A549 (cell line): ENCODE measurements at regions not wholly inside any gene's neighbourhood (a gene's known extent, or its start where the extent isn't known, plus 50 kb on each side); places are given as distances from the start of the nearest gene placed in this dataset.

Source experiments
- ATAC-seq, 2 experiments: fragments of 200-7000 bp in 1 of 2; fragments of >200 bp in 1 of 2; cut with Nextera tagmentation in 1 of 2; cut with Tn5 transposase in 1 of 2; 3 replicates each; pipeline versions ENCODE4 v1.8.0 to v1.9.1; 2018 to 2020; ENCODE audit warnings: mild to moderate bottlenecking in 1 of 2, moderate library complexity in 1 of 2
- CTCF ChIA-PET: fragments of 300-600 bp; sonication (Branson Sonifier 250); formaldehyde crosslinking; extraction: SDS; loops from one replicate; lab custom pipeline; 2021; ENCODE audit warnings: antibody characterized with exemption, inconsistent platforms; lab: Yijun Ruan, JAX
- POLR2A ChIA-PET: fragments of 350-600 bp; formaldehyde crosslinking; extraction: SDS; loops from one replicate; lab custom pipeline; 2021; ENCODE audit warnings: antibody characterized with exemption, inconsistent platforms; lab: Yijun Ruan, JAX
- DNase-seq, 2 experiments: peaks; one replicate each; pipeline versions ENCODE4 v3.0.0 to v3.0.0-alpha.2; 2011 to 2016; ENCODE audit warnings: low read depth in 1 of 2, low spot score in 1 of 2
- FAIRE-seq: peaks from 2 replicates; lab custom pipeline; 2011; peaks lifted over from hg19 to GRCh38; lab: Jason Lieb, UNC
- H3K27ac ChIP-seq, 2 experiments: fragments of >200 bp; sonication (Bioruptor Twin); formaldehyde crosslinking; 3 replicates each; pipeline ENCODE4 v1.5.1; 2016 to 2017
- H3K4me1 ChIP-seq: fragments of >200 bp; sonication (Bioruptor Twin); formaldehyde crosslinking; 3 replicates; pipeline ENCODE4 v1.6.1; 2016
- H3K4me2 ChIP-seq: fragments of >200 bp; sonication (Bioruptor Twin); formaldehyde crosslinking; 3 replicates; pipeline ENCODE4 v1.6.1; 2016
- H3K4me3 ChIP-seq: fragments of >200 bp; sonication (Bioruptor Twin); formaldehyde crosslinking; 3 replicates; pipeline ENCODE4 v1.5.1; 2016
- H3K9me3 ChIP-seq: fragments of >200 bp; sonication (Bioruptor Twin); formaldehyde crosslinking; 3 replicates; pipeline ENCODE4 v1.6.1; 2016
- CBX2 ChIP-seq: fragments of 200-600 bp; sonication (generic); IDR thresholded peaks from 2 replicates; pipeline ENCODE4 v1.6.1; 2016; ENCODE audit warnings: low read depth, mild to moderate bottlenecking, borderline replicate concordance
- CHD4 ChIP-seq: fragments of 200-600 bp; sonication (generic); IDR thresholded peaks from 2 replicates; pipeline ENCODE4 v1.6.1; 2016; ENCODE audit warnings: antibody characterized with exemption, mild to moderate bottlenecking, borderline replicate concordance
- EHF ChIP-seq: fragments of 250-450 bp; sonication (Bioruptor Pico); IDR thresholded peaks from 2 replicates; pipeline ENCODE4 v1.5.0; 2020; ENCODE audit warnings: mild to moderate bottlenecking
- EP300 ChIP-seq, 2 experiments: fragments of >200 bp; sonication (Bioruptor Twin); formaldehyde crosslinking; IDR thresholded peaks; 2 replicates in 1 of 2; 3 replicates in 1 of 2; pipeline ENCODE4 v1.6.1; 2016 to 2017
- FOSB ChIP-seq: fragments of 250-450 bp; sonication (Bioruptor Pico); IDR thresholded peaks from 2 replicates; pipeline ENCODE4 v1.5.0; 2020; ENCODE audit warnings: mild to moderate bottlenecking, moderate library complexity
- FOXS1 ChIP-seq: fragments of 250-450 bp; sonication (Bioruptor Pico); IDR thresholded peaks from 2 replicates; pipeline ENCODE4 v1.5.0; 2020; ENCODE audit warnings: mild to moderate bottlenecking, moderate library complexity
- GATA3 ChIP-seq: IDR thresholded peaks from 2 replicates; pipeline ENCODE4 v1.6.1; 2012; ENCODE audit warnings: borderline replicate concordance
- HDAC2 ChIP-seq: fragments of 200-600 bp; sonication (generic); IDR thresholded peaks from 2 replicates; pipeline ENCODE4 v1.6.1; 2016
- HMGXB4 ChIP-seq: fragments of 250-450 bp; sonication (Bioruptor Pico); IDR thresholded peaks from 2 replicates; pipeline ENCODE4 v1.5.0; 2021; ENCODE audit warnings: mild to moderate bottlenecking, moderate library complexity, borderline replicate concordance
- HOXA7 ChIP-seq: fragments of 250-450 bp; sonication (Bioruptor Pico); IDR thresholded peaks from 2 replicates; pipeline ENCODE4 v1.5.0; 2020; ENCODE audit warnings: mild to moderate bottlenecking, moderate library complexity
- HOXB13 ChIP-seq: fragments of 250-450 bp; sonication (Bioruptor Pico); IDR thresholded peaks from 2 replicates; pipeline ENCODE4 v1.5.0; 2020; ENCODE audit warnings: low read depth, mild to moderate bottlenecking, moderate library complexity
- HOXB5 ChIP-seq: fragments of 250-450 bp; sonication (Bioruptor Pico); IDR thresholded peaks from 2 replicates; pipeline ENCODE4 v1.5.0; 2020; ENCODE audit warnings: mild to moderate bottlenecking, moderate library complexity
- MAFK ChIP-seq: fragments of 450-650 bp; IDR thresholded peaks from 2 replicates; pipeline ENCODE4 v1.6.1; 2014; ENCODE audit not compliant: partially characterized antibody
- MAX ChIP-seq: IDR thresholded peaks from 2 replicates; pipeline ENCODE4 v1.6.1; 2012
- MYC ChIP-seq: IDR thresholded peaks from 2 replicates; pipeline ENCODE4 v1.6.1; 2012; ENCODE audit warnings: mild to moderate bottlenecking, inconsistent platforms, low read length, improper control_type of control experiment, borderline replicate concordance
- NFE2L2 ChIP-seq: fragments of 150-350 bp; conservative IDR thresholded peaks from 2 replicates; pipeline ENCODE4 v1.6.1; 2014; ENCODE audit warnings: low read length
- NR3C1 ChIP-seq: fragments of >200 bp; sonication (Bioruptor Twin); formaldehyde crosslinking; IDR thresholded peaks from 3 replicates; pipeline ENCODE4 v1.6.1; 2017
- PHF8 ChIP-seq: fragments of 200-600 bp; sonication (generic); IDR thresholded peaks from 2 replicates; pipeline ENCODE4 v1.6.1; 2016; ENCODE audit warnings: low read depth, mild to moderate bottlenecking, antibody characterized with exemption, moderate library complexity, borderline replicate concordance
- POLR2A ChIP-seq: IDR thresholded peaks from 2 replicates; pipeline ENCODE4 v1.6.1; 2012; ENCODE audit warnings: mild to moderate bottlenecking, low read length
- RAD21 ChIP-seq, 2 experiments: fragments of >200 bp in 1 of 2; sonication (Bioruptor Twin) in 1 of 2; formaldehyde crosslinking in 1 of 2; IDR thresholded peaks in 1 of 2; conservative IDR thresholded peaks in 1 of 2; 2 replicates in 1 of 2; 3 replicates in 1 of 2; pipeline ENCODE4 v1.6.1; 2012 to 2018; ENCODE audit warnings: inconsistent platforms in 1 of 2
- SREBF2 ChIP-seq: fragments of 450-650 bp; IDR thresholded peaks from 2 replicates; pipeline ENCODE4 v1.6.1; 2014; ENCODE audit warnings: mild to moderate bottlenecking, moderate library complexity
- TFCP2L1 ChIP-seq: fragments of 250-450 bp; sonication (Bioruptor Pico); IDR thresholded peaks from 2 replicates; pipeline ENCODE4 v1.5.0; 2021; ENCODE audit warnings: mild to moderate bottlenecking
- WGBS: methylation state at CpG from one replicate; pipeline ENCODE4 v1.1.6; 2017; ENCODE audit errors: missing lambda C conversion rate; 5-methylcytosine and 5-hydroxymethylcytosine counted together
- TF ChIP-seq, protein P1 (sequence below): IDR thresholded peaks from 2 replicates; pipeline ENCODE4 v1.6.1; 2012; ENCODE audit warnings: low read depth, borderline replicate concordance

- no peak overlapping the region for H3K27ac ChIP-seq
- no peak for TF ChIP-seq CBX2
- no peak for TF ChIP-seq HOXA7 (CRISPR knock-in tag)
- TF ChIP-seq MYC = no peak
- no peak for TF ChIP-seq TFCP2L1
- TF ChIP-seq RAD21 (conservative IDR thresholded peaks at IDR 0.05 in 1 of 2, IDR thresholded peaks at IDR 0.05 in 1 of 2) = no peak
- TF ChIP-seq GATA3 = no peak
- no peak for TF ChIP-seq HDAC2
- no peak for TF ChIP-seq SREBF2
- no peak for TF ChIP-seq HMGXB4 (CRISPR knock-in tag)
- TF ChIP-seq MAX = no peak
- no peak for TF ChIP-seq EP300 (IDR thresholded peaks at IDR 0.05)
- no peak for TF ChIP-seq NR3C1
- ChIA-PET CTCF (no interaction called here), POLR2A (no interaction called here)
- no peak overlapping the region for H3K4me2 ChIP-seq
- FAIRE-seq = no peak
- ATAC-seq = no peak
- no peak overlapping the region for H3K4me3 ChIP-seq
- H3K4me1 ChIP-seq = no peaks in the 10 kb centered on the region
- 24% methylated on average over 11 of the region's 11 CpGs for WGBS
- DNase-seq = no peak
- peaks cover 5% of the 10 kb centered on the region; the same call in 2 of the 3 replicates for H3K9me3 ChIP-seq
Observed at GRCh38 chr7:4319280-4319679, 362.8 kb upstream of the FOXK1 start.

DNA sequence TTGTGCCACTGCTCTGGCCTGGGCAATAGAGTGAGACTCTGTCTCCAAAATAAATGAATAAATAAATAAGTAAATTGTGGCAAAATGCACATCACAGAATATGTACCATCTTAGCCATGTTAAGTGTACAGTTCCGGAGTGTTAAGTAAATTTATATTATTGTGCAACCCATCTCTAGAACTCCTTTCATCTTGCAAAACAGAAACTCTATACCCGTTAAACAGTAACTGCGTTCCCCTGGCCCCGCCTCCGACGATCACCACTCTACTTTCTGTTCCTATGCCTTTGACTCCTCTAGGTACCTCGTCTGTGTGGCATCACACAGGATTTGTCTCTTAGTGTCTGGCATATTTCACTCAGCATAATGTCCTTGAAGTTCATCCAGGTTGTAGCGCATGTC is 356.4 kb upstream of the FOXK1 start:
- ChIA-PET POLR2A (no interaction called here), CTCF (no interaction called here)
- DNase-seq = no peak
- ATAC-seq = no peak
- Histone ChIP-seq H3K4me2 (no peak overlapping the region), H3K9me3 (peaks cover 4% of the 10 kb centered on the region; the same call in 2 of the 3 replicates), H3K4me1 (no peaks in the 10 kb centered on the region), H3K27ac (no peak overlapping the region), H3K4me3 (no peak overlapping the region)
- 13% methylated on average over 8 of the region's 8 CpGs for WGBS
- FAIRE-seq = no peak
- TF ChIP-seq HMGXB4 (CRISPR knock-in tag) (no peak), NFE2L2 (no peak), EHF (CRISPR knock-in tag) (no peak), NR3C1 (no peak), CHD4 (no peak), PHF8 (no peak), CBX2 (no peak), HOXB5 (CRISPR knock-in tag) (no peak), FOXS1 (no peak), HOXB13 (CRISPR knock-in tag) (no peak), FOSB (CRISPR knock-in tag) (no peak), MAFK (no peak), POLR2A (no peak)
- TF ChIP-seq, protein P1, sequence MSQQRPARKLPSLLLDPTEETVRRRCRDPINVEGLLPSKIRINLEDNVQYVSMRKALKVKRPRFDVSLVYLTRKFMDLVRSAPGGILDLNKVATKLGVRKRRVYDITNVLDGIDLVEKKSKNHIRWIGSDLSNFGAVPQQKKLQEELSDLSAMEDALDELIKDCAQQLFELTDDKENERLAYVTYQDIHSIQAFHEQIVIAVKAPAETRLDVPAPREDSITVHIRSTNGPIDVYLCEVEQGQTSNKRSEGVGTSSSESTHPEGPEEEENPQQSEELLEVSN = no peak
